GM12873 (cell line): ENCODE measurements at regions not wholly inside any gene's neighbourhood (a gene's known extent, or its start where the extent isn't known, plus 50 kb on each side); places are given as distances from the start of the nearest gene placed in this dataset.

Source experiments
- TF ChIP-seq, protein P1 (sequence below): IDR thresholded peaks from 2 replicates; pipeline ENCODE4 v1.5.1; 2012; ENCODE audit warnings: low read depth, mild to moderate bottlenecking, moderate library complexity, low read length, control low read depth; ENCODE audit not compliant: insufficient read depth; ENCODE audit errors: missing control alignments

DNA sequence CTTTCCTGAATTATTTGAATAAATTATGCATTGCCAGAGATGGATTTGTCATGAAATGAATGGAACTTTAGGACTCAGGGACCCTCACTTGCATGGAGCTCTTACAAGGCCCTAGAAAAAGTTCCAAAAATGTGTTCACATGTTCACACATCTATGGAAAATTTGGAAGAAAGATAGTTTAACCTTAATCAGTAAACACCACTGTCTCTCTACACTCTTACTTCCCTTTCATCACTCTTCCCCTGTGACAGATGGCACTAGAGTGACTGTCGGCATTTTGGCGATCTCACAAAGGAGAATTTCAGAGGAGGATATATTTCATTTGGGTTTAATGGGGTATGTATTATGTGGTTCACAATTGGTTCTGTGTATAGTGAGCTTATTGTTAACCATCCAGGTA is 600.8 kb downstream of the IGSF11 start:
- TF ChIP-seq, protein P1, sequence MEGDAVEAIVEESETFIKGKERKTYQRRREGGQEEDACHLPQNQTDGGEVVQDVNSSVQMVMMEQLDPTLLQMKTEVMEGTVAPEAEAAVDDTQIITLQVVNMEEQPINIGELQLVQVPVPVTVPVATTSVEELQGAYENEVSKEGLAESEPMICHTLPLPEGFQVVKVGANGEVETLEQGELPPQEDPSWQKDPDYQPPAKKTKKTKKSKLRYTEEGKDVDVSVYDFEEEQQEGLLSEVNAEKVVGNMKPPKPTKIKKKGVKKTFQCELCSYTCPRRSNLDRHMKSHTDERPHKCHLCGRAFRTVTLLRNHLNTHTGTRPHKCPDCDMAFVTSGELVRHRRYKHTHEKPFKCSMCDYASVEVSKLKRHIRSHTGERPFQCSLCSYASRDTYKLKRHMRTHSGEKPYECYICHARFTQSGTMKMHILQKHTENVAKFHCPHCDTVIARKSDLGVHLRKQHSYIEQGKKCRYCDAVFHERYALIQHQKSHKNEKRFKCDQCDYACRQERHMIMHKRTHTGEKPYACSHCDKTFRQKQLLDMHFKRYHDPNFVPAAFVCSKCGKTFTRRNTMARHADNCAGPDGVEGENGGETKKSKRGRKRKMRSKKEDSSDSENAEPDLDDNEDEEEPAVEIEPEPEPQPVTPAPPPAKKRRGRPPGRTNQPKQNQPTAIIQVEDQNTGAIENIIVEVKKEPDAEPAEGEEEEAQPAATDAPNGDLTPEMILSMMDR: no peak

DNA sequence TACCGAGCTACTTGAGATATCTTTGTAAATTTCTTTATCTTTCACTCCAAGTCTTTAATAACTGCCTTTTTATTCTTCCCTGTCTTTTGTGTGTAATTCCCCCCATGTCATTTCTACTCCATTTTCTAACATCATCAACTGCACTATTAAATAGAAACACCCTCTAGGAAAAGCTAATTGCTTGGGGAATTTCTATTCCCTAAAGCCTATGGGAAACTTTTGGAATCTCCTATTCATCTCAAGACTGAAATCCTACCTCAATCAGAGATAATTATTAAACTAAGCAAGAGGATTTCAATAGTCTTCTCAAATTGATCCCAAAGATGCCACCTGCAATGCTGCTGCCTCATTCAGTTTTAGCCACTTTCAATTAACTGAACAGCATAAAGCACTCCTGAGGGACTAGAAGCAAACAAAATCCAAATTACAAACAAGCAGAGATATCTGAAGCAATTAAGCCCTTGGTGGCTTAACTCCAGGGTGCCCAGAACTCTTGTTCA is 598.7 kb downstream of the IGSF11 start:
- TF ChIP-seq, protein P1: no peak

DNA sequence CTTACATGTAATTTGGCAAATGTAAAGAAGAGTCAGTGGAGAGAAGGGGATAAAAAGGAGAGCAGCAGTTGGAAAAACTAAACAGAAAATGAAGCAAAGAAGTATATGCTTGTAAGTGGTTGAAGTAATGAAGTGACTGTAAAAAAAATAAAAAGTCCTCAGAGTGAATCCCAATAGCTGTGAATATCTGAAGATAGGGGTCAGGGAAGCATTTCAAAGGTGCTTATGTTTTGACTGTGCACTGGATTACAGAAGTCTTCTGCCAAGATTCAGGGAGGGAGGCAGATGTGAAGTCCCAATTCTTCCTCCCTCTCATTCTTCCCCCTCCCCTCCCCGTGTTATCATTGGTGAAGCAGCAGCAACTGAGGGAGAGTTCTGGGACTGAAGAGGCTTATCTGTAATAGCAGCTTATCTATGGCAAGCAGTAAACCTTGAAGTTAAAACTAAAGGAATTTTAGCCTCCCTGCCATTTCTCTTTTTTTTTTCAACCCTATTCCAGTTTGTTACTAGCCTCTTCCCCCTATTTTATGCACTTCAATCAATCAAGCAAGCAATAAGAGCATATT is 597.9 kb downstream of the IGSF11 start:
- TF ChIP-seq, protein P1: no peak

DNA sequence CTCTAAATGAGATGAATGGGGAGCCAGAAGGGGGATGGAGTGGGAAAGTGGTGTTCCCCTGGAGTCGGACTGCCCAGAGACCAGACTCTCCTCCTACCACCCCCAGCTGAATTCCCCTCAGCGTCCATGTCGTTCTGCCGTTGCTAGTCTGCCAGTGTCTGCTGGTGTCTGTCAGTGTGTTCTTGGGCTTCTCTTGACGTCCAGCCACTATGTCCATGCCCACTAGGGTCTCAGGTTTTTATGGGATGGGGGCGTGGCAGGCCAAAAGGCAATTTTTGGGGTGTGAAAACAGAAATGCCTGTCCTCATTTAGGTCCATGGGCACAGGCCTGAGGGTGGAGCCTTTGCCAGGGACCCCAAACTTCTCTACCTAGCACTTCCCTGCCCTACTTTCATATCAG is 589.6 kb downstream of the IGSF11 start:
- TF ChIP-seq, protein P1: no peak

DNA sequence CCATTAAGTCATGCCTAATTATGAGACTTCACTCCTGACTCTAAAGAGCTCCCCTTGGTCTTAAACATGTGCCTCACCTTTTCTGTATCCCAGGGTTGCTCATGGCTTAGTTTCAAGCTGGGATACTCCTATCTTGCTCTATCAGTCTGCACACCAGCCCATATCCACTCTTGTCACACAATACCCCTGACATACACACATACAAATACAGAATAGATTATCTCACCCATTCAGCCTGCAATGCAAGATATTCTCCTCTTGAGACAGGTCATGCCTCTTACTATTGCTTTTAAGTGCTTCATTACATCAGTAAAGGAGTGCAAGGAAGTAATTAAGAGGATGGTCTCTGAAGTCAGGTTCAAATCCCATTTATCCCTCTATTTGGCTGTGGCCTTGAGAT is 587.3 kb downstream of the IGSF11 start:
- TF ChIP-seq, protein P1: no peak

DNA sequence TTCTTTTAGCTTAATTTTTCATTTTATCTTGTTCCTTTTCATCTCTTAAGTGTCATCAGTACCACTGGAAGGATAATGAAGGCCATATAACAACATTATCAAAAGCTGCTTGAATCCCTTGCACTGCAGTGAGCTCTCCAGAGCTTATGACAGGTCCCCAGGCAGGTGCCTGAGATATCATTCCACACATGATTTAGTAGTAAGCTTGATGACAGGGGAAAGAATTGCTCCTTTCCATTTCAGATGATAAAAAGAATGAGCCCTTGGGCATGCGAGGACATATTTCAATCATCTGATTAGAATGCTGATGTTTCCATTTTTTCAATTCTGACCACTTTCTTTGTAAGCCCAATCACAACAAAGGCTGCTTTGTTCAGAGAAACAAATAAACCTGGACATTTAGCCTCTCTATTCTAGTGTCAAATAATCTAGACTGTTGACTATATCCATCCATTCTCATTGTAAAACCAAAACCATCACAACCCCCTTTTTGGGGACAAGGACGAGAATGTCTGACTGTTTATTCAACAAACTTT is 567.8 kb downstream of the IGSF11 start:
- TF ChIP-seq, protein P1: no peak

DNA sequence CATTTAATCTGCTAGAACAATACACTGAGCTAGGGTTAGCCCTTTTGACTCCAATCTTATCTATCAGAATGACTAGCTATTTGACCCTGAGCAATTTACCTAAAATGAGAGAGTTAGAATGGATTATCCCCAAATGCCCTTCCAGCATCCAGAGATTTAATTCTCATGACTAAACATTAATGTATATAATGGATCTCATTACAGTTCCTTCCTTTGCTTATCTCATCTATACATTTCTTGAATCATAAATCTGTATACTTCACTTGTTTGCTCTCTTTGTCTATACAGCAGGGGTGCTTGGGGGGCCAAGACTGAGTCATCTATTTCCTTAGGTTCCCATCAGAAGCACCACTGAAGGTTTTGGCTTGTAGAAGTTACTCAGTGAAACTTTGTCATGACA is 565.8 kb downstream of the IGSF11 start:
- TF ChIP-seq, protein P1: no peak
